GM21576 (cell line): ENCODE measurements at regions not wholly inside any gene's neighbourhood (a gene's known extent, or its start where the extent isn't known, plus 50 kb on each side); places are given as distances from the start of the nearest gene placed in this dataset.
"Not testable (repeated sequence)": the region's sequence is repeated elsewhere in the genome, so short reads cannot be mapped to it uniquely, and the experiment has no call there.

Experiments
- ATAC-seq: cut with Tn5 transposase; IDR thresholded peaks from one replicate; pipeline ENCODE4 v1.9.1; 2021; ENCODE audit warnings: mild to moderate bottlenecking, moderate library complexity; ENCODE audit not compliant: unreplicated experiment

DNA sequence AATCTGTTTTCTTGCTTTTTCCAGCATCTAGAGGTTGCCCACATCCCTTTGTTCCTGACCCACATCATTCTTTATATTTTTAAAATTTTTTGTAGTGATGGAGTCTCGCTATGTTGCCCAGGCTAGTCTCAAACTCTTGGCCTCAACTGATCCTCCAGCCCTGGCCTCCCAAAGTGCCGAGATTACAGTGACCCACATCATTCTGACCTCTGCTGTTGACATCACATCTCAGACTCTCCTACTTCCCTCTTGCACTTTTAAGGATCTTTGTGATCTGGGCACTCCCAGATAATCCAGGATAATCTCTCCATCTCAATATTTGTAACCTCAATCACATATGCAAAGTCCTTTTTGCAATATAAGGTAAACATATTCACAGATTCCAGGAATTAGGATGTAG is 266.6 kb downstream of the MEX3B start:
- no peak for ATAC-seq

DNA sequence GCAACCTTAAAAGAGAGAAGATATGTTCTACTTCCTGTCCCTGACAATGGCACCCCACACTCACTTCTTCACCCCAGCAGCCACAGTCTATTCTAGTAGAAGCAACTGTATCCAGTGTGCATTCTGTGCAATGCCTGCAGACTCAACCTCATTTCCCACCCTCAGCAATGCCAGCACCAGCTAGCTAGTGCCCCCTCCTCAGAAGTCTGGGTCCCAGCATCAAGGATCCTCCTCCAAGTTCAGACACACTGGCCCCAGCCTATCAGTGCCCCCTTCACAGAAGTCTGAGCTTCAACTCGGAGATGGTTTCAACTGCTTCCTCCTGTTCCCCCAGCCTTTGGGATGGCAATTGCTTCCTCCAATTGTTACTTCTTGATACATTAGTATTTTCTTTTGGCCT is 268.3 kb downstream of the MEX3B start:
- no peak for ATAC-seq

DNA sequence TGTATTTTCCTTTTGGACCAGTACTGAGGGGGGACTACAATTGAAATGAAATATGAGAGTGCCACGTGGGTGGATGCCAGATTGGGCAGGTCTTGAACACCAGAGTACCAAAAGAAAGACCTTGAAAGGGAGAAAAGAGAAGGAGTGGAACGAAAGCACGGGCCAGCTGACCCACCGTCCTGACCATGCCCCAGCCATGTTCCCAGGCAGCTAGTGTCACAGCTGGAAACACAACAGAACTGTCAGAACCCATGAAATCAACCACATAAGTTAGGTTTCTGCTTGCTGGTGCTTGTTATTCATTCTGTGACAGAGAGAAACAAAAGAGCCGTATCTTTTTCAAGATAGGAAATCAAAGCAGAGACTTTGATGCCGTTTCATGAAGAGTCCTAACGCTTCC is 268.8 kb downstream of the MEX3B start:
- no peak for ATAC-seq

DNA sequence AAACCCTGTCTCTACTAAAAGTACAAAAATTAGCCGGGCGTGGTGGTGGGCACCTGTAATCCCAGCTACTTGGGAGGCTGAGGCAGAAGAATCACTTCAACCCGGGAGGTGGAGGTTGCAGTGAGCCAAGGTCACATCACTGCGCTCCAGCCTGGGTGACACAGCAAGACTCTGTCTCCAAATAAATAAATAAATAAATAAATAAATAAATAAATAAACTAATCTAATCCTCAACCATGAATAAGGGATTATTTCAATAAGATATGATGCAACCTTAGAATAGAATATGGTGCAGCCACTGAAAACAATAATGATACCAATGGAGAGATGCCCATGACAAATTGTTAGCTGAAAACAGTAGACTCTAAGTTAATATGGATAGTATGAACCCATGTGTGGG is 270.0 kb downstream of the MEX3B start:
- ATAC-seq, result not testable (repeated sequence)

DNA sequence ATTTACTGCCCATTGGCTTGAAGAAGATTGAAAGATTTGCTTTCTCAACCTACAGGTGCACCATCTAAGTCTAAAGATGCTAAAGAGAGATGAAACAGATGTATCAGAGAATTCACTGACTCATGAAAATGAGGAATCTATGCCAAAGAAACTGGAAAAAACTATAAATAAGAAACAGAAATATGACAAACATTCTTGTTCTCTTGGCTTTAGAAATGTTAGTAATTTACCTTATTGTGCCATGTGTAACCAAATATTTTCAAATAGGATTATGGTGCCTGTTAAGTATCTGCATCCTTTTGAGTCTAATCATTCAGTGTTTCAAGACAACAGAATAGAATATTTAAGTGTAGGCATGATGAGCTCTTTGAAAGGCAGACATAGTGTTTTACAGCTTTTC is 271.5 kb downstream of the MEX3B start:
- no peak for ATAC-seq

DNA sequence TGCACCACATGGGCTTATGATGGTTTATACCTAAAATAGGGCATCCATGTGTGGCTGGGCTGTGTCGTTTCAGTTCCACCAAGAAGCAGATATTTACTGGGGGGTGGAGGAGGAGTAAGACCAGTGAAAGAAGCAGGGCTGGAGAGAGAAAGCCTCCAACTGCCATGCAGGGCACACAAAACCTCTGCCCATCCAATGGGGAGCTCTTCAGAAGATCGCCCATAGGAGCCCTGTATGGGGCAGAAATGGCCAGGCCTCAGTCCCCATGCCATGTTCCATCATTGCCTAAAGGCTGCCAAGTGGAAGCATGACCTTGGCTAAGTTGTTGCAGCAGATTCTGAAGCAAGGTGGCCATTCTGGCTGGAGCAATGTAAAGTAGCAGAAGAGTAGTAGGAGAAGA is 277.0 kb downstream of the MEX3B start:
- ATAC-seq, result no peak

DNA sequence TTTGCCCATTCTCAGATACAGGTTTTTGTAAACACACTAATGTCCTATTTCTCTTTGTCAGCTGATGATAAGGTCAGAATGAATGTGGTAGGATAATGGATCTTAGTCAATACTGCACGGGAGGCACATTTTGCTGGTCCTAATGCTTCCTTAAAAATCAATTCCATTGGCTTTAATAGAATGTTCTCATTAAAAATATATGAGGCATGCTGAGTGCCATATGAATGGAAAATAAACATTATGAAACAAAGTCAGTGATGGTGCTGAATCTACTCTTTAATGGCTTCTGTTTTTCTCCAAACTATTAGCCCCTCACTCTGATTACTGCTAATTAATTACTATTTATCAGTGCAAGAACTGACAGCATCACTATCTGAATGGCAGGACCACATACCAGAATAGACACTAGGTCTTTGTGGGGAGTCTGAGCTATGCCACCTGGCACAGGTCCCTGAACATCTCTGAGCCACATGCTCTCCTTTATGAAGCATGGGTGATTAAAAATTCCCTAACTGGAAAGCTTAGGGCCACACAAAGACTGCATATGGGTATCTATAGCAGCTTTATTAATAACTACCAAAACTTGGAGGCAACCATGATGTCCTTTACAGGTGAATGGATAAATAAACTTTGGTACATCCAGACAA is 278.9 kb downstream of the MEX3B start:
- ATAC-seq, result no peak

DNA sequence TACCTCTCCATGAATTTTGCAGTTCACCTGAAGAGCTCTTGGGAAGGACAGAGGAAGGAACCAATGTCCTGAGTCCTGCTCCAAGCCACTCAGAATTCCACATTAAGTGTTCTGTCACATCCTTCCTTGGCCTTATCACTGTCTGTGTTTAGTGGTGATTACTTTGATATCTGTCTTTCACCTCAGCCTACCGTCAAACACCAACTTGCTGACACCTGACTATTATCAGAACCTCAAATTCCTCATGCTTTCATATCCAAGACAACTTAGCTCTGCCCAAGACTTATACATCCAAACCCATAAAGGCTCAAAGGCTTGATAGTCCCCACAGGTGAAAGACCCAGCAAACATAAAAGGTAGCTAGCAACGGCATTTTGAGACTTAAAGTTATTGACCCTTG is 280.0 kb downstream of the MEX3B start:
- no peak for ATAC-seq

DNA sequence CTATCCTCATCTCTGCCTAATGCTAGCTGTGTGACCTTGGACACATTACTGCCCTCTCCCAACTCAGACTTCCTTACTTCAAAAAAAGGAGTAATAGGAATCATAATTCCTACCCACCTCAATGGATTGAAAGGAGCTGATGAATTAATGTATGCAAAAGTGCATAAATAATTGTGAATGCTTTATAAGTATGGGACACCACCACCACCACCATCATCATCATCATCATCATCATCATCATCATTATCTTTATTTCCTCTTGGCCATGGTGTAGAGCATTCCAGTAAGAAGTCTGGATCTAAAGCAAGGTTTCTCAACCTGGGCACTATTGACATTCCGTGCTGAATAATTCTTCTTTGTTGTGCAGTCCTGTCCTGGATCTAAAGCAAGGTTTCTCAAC is 282.5 kb downstream of the MEX3B start:
- no peak for ATAC-seq

DNA sequence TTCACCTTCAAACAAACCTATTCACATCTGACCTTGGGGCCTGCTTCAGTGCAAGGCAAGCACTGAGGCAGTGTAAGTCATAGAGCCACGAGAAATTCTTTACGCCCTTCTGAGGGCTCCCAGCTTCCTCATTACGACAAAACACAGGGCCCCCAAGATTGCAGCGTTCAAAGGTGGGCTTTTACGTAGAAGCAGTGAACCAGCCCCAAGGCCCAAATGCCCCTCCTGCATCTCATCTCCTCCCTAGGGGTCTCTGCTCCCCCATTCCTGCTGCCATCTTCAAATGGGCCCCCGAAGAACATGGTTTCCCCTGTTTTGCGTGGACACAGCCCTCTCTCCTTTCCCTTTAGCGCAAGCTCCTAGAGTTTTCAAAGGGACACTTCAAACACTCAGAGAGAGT is 285.1 kb downstream of the MEX3B start:
- no peak for ATAC-seq

DNA sequence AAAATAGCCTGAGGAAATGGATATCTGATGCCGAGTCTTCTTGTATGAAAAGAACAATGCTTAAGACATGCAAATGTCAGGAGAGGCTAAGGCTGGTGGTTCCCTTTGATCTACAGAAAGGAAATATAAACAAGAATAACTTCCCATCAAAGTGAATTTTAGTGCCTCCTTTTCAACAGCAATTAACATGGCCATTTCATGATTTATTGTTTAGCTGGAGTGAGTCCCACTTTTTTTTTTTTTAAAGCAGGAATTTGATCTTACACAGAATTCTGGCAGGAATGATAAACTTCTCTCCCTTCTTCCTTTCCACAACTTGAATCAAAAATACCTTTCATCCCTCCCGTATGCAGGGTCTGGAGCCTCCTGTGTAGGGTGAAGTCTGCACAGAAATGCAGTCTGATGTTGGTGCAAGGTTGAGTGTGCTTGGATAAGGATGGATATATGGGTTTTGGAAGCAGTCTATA is 287.0 kb downstream of the MEX3B start:
- no peak for ATAC-seq

DNA sequence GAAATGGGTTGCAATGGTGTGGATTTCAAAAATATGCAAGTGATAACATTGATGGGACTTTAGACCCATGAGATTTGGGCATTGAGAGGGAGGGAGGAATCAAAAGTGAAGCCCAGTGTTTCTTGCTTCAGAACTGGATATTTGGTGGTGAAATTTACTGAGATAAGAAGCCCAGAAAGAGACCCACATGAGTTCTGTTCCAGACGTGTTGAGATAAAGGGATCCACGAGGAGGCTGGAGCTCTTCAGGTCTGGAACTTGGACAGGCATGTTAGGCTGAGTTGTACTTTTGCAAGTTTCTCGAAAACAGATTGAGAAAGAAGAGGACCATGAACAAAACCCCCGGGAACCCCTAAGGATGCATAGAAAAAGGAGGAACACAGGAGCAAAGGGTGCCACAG is 290.2 kb downstream of the MEX3B start:
- no peak for ATAC-seq

DNA sequence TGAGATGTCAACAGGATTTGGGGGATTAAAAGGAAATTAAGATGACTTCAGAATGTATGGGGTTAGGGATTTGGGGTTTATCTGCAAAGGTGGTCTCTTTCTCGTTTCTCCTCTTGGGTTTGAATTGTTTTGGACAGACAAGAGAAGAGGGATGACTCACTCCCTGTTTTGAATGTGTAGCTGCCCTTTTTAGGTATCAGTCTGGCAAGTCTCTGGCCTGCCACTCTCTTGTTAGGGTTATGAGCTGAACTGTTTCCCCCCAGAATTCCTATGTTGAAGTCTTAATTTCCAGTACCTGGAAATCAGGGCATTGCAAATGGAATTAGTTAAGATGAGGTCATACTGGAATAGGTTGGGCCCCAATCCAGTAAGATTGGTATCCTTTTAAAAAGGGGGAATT is 291.7 kb downstream of the MEX3B start:
- no peak for ATAC-seq

DNA sequence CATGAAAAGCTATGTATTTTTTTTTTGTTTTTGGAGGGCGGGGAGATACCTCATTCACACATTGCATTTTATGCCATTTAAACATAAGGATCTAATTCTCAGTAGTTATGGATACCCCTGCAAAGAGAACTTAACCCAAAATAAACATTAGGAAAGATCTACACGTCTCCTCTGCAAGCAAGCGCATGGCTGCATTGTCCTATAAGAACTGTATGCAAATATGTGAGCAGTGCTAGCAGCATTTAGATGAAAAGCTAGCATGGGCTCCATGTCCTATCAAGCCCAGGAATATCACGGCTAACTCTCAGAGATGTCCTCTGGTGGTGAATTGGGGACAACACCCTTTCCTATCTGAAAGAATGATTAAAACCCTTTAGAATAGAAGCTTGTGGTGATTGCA is 292.8 kb downstream of the MEX3B start:
- ATAC-seq, result no peak

DNA sequence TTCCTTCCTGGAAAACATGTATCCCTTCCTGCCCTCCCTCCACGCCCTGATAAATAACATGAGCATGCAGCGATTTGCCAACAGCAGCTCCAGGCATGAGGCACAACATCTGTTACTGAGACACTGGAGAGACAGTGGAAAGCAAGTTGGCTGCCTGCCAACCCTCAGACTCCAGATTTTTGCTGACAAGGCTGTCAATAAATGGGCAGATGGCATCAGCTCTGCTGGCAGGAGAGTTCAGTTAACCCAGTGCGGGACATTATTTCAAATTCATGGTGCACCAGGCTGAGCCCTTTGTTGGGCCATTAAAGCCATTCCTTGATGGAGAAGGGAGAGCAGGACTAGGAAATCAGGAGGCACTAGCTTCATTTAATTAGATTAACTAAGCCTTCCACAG is 293.3 kb downstream of the MEX3B start:
- ATAC-seq, result no peak

DNA sequence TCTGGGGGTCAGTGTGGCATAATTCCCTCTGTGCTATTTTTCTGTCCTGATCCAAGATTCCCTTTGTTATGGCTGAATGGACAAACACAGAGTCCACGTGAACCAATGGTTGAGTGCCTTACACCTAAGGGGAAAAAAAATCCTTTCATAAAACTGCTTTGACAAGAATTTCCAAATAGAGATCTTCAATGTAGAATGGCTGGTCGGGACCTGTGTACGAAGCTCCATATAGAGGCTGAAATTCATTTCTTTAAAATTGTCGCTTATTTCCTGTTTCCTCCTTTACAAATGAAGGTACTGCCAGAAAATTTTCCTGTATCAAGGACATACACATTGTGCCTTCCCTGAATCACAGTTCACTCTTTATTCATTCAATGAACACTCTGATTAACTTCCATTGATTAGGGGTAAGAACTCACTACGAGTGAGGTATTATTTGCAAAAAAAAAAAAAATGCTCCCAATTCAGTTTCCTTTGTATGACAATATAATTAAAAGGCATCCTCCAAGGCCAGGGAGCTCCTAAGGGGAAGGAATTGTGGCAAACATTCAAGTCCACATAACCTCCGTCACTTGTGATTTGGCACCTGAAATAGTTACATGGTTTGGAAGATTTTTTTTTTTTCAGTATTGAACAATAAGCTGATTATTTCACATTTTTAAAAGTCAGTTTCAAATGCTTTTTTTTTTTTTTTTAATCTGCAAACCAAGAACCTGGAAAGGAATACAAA is 293.8 kb downstream of the MEX3B start:
- no peak for ATAC-seq

DNA sequence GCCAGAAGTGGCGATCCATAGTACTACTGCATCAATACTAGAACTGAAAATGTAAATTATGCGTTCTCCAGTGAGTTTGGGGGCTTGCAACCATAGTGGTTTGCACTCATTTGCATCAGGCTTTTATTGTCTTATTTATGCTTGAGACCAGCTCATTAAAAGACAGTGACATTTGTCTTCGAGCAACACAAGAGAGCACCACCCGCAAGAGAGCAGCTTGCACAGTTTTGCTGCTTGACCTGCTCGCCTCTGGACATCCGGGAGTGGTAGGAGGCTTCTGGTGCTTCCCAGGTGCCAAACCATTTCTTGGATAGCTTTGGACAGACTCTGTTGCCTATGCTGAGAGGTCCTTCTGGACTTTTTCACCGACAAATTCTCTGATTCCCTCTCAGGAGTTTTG is 294.6 kb downstream of the MEX3B start:
- ATAC-seq, result no peak

DNA sequence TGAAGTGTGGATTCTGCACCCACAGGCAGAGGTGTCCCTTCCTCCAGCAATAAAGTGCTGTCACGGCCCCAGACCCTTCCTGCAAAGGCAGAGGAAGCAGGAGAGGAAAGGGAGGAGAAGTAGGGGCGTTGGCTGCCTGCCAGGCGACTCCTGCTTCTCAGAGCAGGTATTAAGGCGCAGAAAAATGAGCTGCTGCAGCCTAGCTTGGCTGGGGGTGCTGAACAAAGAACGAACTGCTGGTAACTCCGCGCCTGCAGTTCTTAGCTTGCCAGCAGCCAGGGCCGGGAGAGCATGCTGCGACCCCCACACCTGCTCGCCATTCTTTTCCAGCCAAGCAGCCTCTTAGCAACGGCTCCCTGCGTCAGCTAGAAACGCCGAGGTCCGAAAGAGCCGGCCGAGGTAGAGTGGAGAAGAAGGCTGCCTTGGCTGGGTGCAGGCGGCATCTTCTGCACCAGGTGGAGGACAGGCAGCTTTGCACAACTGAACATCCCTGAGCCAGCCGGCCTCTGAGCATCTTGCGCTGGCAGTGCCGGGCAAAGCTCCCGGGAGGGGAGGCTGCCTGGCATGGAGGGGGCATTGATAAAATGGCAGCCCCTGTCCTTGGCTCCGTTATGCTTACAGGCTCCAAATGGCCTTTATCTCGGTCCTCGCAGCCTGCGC is 296.0 kb downstream of the MEX3B start:
- ATAC-seq, result no peak

DNA sequence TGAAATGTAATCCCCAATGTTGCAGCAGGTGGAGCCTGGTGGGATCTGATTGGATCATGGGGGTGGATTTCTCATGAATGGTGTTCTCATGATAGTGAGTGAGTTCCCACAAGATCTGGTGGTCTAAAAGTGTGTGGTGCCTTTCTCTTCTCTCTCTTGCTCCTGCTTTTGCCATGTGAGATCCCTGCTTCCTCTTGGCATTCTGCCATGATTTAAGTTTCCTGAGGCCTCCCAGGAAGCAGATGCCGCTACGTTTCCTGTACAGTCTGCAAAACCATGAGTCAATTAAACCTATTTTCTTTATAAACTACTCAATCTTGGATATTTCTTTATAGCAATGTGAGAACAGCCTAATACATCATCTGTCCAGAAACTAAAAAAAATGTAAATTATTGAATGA is 298.3 kb downstream of the MEX3B start:
- ATAC-seq, result no peak

DNA sequence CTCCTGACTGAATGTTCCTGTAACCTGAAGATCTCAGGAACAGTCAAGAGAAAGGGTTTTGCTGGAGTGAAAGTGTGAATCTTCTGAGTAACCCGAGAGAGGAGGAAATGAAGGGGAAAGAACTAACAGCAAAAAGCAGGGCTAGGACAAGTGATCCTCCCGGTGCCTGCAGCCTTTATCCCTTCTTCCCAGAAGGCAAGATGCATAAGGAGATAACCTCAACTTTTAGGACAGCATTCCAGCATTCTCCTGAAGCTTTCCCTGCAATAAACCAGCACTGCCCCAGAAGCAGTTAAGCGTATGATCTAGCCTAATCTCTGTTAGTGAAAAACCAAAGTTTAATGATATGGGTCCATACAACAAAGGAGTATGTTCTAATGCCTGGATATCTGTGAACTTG is 298.8 kb downstream of the MEX3B start:
- ATAC-seq, result no peak

DNA sequence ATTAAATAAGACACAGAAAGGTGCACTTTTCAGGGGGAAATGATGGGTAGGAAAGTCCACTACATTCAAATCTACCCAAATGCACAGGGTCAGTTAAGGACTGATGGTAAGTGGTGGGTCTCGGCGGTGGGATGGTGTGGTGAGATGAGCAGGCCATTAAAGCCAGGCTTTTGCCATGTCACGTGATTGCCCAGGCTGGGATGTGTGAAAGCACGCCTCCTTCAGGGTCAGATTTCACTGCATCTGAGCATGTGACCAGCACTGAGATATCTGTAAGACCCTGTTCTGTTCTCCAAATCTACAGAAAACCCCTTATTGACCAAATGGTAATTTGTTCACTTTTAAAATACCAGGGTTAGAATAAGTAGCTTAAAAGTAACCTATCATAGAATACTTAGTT is 301.5 kb downstream of the MEX3B start:
- ATAC-seq, result no peak

DNA sequence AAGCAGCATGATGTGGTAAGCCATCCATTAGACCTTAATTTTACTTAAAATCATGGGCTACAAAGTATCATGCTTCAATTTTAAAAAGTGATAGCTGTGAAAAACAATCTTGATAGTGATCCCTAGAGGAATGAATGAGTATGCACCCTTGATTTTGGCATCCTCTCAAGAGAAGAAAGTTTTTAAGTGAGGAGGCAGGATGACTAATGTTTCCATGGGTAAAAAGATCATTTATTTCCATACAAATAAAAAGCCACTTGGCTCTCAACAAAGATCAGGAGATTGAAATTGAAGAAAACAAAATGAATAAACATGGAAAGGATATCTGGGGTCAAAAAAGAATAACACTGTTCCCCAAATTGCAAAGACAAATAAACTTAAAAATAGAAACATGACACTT is 305.4 kb downstream of the MEX3B start:
- ATAC-seq, result no peak
